Activated CD8-positive, alpha-beta memory T cell treated with anti-CD3 and anti-CD28 coated beads, Interleukin-2, amount 50 U/mL, for 24 hours (primary cell): ENCODE measurements at regions not wholly inside any gene's neighbourhood (a gene's known extent, or its start where the extent isn't known, plus 50 kb on each side); places are given as distances from the start of the nearest gene placed in this dataset.
"Not testable (repeated sequence)": the region's sequence is repeated elsewhere in the genome, so short reads cannot be mapped to it uniquely, and the experiment has no call there.

ENCODE experiments used
- DNase-seq: peaks from one replicate; pipeline ENCODE4 v3.0.0-alpha.2; 2020; ENCODE audit errors: extremely low read depth

DNA sequence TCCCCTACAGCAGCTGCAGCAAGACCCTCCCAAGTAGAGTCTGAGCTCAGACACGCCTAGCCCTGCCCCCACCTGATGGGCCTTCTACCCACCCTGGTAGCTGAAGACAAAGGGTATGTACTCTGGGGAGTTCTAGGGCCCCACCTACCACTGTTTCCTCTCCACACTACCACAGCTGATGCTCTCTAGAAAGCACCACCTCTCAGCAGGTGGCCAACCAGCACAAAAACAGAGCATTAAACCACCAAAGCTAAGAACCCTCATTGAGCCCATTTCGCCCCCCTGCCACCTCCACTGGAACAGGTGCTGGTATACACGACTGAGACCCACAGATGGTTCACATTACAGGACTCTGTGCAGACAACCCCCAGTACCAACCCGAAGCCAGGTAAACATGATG is 258.9 kb downstream of the SETD4 start:
- DNase-seq: no peak

DNA sequence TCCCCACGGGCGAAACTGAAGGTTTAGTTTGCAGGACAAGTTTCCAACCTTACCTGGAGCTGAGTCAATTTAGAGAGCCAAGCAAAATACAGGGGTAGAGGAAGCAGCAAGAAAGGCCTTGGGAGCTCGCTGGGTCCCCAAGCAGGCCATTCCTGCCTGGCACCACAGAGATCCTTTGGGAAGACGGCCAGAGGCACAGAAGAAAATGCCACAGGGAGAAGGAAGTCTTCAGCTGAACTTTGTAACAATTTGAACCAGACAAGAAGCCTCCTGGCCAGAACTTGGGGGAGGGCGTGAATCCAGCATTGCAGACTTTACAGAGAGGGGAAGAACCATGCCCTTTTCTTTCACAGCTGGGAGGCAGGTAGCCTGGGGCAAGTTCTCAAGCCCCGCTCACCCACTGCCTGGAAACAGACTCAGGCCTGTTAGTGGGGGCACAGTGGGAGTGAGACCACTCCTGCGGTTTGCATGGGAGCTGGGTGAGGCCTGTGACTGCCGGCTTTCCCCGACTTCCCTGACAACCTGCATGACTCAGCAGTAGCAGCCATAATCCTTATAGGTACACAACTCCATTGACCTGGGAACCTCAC is 259.4 kb downstream of the SETD4 start:
- not testable (repeated sequence) for DNase-seq

DNA sequence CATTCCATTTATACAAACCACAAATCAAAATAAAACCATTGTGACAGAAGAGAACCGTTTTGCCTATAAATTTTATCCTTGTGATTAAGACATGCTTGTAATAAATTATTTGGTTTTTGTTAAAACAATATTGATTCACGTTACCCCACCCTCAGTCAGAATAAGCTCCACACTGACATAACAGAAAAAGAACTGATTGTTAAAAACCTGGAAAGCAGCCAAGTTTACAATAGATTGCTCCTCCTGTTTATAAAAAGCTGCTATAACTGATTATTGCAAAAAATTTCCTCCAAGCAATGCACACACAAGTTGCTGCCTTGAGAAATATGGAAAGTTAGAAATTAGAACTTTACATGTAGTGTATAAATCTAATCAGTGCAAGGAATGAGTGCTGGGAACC is 263.5 kb downstream of the SETD4 start:
- DNase-seq: no peak

DNA sequence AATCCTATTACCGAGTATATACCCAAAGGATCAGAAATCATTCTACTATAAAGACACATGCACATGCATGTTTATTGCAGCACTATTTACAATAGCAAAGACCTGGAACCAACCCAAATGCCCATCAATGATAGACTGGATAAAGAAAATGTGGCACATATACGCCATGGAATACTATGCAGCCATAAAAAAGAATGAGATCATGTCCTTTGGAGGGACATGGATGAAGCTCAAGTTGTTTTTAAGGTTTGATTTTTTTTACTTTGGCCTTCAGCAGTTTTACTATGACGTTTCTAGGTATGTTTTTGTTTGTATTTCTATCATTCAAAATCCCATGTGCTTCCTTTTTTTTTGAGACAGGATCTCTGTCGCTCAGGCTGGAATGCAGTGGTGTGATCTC is 265.8 kb downstream of the SETD4 start:
- DNase-seq: not testable (repeated sequence)

DNA sequence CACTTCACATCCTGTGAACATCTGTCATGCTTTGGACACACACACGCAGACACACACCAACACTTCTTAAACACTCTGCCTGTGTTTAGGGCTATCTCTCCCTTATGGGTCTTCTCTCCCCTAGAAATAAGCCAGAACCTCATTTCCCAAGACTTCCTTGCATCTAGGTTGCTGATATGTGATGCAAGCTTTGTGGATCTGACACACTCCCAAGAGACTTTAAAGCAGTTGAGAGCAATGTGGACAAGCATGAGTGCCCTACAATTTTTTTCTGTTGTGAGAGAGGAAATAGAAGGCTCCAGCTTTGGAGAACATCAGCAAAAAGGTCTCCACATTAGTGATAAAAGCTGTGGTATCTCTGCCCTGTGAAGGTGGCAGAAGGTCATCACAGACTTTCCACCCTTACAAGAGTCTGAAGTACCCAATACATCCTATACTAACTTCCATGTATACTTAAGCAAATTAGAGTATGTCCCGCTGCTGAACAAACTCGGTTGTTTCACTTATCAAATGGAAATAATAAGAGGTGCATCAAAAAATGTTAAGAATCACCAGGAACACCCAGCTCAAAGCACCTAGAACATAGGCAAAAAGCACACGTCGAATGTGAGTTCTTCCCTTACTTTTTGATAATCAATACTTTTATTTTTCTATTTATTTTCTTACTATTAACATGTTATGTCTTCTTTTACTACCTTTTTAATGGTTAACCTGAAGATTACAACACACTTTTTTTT is 267.6 kb downstream of the SETD4 start:
- DNase-seq: no peak

DNA sequence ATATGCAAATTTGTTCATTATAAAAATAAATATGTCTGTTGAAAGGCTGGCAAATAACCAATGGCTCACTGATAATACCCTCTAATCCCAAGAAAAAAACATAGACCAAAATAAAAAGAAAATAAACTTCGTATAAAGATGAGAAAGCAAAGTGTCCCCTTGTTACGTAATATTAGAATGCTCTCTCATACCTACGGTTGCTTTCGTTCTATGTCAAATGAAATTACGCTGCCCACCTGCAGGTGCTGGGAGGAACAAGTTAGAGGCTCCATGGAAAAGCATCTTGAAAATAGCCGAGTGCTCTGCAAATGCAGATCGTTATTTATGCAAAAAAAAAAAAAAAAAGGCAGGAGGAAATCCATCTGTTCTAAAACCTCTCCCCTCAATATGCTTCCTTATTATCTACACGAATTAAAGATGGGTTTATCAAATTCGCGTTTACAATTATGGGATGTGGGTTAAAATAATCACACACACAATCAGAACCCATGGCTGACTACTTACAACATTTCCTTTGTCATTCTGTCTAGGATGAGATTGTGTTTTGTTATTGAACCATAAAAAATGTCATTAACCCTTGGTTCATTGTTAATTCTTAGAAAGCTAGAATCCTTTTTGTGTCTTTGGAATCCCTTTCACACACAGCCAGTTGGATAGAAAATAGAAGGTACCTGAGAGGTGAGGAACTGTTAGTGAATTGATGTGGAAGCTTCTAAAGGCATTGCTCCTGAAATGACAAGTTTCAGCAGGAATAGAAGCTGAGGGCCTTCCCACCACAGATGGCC is 268.6 kb downstream of the SETD4 start:
- DNase-seq: no peak

DNA sequence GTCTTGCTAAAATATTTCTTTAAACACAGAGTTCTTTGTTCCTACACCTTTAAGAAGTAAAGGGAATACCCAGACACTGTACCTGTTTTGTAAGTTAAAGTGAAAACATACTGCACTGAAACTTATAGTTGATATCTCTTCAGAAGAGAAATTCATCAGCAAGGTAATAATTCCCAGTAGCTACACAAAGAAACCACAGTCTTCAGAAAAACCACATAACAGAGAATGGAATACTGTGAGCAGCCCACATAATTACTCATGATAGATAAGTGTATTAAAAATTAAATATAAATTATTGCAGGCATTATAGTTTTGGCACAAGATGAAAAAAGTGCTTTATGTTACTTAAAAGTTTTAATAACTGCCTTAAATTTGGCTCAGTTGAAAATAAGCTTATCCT is 276.6 kb downstream of the SETD4 start:
- no peak for DNase-seq

DNA sequence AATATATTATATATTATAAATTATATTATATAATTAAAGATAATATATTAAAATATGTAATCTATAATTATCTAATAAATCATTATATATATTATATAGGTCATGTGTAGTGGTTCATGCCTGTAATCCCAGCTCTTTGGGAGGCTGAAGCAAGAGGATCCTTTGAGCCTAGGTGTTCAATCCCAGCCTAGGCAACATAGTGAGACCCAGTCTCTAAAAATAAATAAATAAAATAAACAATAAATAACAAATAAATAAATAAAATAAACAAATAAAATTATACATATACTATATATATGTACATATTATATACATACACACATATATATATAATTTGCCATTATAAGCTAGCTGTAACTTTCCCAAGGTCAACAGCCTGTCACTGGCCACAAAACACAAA is 277.7 kb downstream of the SETD4 start:
- no peak for DNase-seq

DNA sequence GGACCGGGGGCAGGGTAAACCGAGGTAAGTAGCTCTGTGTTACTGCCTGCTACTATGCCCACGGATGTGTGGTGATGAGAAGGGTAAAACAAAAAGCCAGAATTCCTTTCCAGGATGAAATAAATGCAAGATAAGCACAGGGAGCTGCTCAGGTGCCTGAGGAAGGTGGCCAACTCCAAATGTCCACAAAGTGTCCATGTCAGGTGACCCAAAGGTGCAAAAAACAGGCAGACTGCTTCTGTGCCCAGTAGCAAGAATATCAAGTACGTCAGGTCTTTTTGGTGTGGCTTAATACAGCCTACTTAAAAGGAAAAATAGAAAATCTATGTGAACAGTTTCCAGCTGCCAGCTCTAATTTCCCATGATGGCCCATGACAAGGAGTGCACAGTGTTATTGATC is 279.3 kb downstream of the SETD4 start:
- no peak for DNase-seq

DNA sequence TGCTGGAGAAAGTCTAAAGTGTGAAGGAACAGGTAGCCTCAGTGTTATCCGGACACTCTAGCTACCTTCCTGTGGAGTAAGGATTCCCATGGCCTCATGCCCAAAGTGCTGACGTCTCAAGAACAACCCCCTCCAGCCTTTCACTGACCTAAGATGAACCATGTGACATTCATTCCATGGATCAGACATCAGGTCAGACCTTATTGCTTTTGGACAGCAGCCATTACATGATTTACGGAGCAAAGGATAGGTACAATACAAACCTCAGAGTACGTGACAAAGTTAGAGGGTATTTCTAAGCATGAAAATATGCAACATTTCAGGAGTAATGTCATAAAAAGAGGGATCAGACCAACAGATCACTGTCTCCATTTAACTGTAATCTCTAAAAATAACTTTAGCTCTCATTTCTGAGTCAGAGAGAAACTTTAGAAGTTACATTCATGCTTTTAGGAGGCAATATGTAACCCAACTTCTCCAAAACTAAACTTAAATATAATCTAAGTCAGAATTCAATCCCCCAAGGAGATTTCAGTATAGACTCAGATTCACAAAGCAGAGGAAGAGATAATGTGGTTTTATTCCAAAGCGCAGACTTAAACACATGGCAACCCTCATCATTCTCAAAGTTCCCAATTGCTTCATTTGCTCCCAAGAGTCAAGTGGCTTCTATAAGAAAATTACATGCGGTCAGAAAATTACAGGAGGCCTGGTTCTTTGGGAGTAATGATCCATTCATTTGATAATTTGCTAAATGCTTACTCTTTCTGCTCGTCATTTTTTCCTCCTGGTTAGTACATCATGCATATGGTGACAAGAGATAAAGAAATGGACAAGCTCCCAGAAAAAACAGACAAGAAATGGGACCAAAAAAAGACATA is 280.4 kb downstream of the SETD4 start:
- no peak for DNase-seq

DNA sequence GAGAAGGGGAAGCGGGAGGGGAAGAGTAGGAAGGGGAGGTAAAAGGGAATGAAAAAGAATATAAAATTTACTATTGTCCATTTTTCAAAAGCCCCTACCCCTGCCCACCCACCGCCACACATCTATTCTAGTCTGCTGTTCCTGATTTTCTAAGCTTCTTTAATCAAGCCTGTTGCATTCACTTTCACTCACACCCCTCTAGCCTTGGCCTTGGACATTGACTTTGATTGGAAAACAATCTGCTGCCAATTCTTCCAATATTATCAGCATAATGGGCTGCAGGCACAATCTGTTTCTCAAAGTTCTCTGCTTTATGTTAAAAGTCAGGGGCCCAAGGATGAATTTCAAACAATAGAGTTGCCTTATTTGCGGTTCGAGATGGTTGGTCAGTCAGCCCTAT is 281.2 kb downstream of the SETD4 start:
- DNase-seq: no peak

DNA sequence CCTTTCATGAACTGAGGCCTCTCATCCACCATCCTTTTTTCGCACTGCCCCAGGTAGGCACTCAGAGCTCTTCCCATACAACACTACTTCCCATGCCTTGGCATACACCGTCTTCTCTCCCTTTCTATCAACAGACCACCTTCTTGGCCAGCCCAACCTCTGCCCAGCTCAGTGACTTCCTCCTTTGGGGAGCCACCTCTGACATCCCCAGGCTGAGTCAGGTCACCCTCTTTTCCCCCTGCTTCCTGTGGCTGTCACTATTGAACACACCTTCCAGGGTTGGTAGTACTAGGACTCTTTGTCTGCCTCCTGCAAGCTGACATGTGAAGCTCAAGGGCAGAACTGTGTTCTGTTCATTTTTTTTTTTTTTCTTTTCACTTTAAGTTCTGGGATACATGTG is 283.2 kb downstream of the SETD4 start:
- DNase-seq: no peak

DNA sequence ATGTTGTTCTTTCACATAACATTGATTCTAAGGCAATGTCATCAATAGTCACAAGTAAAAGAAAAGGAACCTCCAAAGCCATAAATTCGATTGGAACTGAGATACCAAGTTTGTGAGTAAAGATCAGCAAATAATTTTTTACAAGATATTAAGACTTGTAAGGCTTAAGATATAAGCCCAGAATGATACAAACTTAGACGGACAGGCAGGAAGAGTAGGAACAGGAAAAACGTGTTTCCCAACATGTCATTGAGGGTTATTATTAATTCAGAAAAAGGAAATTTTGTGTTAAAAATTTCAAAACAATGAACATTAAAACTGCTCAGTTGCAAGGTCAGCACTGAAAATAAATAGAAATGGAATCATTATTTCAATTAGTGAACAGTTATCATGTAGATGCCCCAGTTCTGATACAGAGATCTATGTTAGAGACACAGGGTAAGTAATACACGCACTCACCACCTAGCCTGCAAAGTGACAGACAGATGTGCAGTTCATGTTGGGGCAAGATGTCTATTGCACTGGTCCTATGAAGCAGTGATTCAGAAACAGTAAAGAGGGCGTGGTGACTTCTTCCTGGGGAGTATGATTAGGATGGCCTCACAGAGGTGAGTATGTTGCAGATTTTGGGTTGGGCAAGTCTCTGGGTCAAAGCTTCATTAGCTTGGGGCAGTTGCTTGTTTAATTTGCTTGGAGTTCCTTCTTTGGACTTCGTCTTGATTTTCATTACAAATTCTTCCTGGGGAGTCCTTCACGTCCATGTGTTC is 284.4 kb downstream of the SETD4 start:
- no peak for DNase-seq

DNA sequence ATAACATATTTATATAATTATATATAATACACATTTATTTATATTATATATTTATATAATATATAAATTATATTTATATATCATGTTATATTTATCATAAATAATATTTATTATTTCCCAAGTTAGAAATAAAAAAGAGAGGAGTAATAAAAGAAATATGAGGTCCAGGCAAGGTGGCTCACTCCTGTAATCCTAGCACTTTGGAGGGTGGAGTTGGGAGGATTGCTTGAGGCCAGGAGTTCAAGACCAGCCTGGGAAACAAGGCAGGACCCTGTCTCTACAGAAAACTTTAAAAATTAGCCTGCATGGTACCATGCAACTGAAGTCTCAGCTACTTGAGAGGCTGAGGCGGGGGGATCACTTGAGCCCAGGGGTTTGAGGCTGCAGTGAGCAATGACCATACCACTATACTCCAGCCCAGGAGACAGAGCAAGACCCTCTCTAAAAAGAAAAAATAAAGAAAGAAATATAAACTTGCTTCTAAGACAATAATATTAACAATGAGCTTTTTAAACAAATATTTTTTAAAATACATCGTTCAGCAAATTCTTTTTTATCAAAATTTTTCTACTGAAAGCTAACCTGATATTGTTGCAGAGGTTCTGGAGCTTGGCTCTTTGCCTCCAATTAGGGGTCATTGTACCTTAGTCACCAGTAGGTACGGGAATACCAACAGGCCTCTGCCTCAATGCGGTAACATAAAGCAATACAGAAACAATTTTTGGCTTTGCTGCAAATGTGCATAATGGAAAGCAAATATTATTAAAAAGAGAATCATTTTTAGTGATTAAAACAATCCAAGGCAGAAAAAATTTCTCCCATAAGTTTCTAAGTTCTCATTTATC is 290.0 kb downstream of the SETD4 start:
- no peak for DNase-seq

DNA sequence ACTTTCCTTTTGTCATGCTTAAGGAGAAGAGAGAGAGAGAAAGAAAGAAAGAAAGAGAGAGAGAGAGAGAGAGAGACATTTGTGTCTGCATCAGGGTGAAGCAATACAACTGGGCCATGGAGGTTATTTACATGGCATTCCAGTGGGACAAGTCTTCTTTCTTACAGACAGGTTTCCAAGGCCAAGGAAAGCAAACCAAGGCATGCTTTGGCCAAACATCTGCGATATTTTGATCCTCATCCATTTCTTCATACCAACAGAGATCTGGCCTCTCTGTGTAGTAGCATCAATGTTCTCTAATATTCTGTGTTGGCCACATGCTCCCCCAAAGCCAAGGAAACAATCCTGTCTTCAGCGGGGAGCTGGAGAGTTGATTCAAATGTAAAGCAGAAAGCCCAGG is 292.1 kb downstream of the SETD4 start:
- no peak for DNase-seq

DNA sequence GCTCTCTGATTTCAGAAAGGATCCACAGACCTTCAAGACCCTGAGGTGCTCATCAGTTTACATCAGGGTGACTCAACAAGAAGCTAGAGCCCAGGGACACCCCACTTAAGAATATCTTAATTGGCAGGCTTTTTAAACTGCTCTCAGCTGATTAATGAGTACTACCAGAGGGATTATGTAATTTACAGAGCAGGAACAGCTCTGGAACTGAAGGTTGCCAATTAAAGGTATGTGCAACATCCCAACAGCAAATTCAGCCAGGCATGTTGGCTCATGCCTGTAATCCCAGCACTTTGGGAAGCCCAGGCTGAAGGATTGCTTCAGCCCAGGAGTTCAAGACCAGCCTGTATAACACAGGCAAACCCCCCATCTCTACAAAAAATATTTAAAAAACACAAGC is 295.7 kb downstream of the SETD4 start:
- no peak for DNase-seq

DNA sequence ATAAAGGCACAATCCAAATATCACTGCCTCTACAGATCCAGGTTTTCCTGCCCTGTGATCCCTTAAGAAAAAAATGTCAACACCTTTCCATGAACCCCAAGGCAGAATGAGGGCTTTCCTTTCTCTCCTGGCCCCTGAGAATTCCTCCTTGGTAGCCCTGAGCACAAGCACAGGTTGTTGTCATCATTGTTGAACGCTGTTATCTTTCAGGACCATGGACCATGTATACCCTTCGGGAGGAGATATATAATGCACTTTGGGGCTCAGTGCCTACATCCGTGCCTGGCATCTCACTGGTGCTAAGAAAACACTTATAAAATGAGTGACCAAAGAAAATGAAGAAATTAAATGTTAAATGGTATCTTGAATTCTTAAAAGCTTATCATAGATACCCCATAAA is 296.2 kb downstream of the SETD4 start:
- no peak for DNase-seq

DNA sequence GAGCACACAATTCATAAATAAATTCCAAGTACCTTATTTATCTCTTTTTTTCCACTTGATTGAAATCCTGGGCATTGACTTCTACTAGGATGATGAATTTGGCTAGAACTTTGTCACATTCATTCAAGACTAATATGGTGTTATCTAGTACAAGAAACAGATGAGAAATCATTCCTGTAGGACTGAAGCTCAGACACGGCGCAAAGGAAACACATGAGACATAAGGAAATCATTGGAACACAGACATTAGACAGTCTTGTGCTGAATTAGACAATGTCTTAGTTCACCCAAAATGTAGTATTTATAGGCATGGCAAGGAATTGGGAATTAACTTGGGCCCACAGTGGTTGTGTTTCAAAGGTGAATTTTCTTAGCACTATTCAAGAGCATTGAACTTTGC is 305.7 kb downstream of the SETD4 start:
- no peak for DNase-seq

DNA sequence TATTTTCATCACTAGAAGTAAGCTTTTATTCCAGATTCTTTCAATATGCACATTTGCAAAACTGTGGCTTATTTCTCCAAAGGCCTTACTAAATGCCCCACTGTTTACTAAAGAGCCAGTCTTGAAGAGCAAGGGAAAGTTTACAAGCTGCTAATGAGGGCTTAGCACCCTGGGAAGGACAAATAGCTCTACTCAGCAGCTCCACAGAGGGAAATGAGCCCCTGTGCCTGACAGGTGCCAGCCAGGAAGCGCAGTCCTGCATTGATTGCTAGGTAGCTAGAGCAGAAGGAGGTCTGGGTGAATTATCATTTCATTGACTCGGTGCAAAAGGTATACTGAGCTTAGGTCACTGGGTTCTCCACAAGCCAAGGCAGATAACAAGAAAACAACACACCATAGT is 307.0 kb downstream of the SETD4 start:
- no peak for DNase-seq

DNA sequence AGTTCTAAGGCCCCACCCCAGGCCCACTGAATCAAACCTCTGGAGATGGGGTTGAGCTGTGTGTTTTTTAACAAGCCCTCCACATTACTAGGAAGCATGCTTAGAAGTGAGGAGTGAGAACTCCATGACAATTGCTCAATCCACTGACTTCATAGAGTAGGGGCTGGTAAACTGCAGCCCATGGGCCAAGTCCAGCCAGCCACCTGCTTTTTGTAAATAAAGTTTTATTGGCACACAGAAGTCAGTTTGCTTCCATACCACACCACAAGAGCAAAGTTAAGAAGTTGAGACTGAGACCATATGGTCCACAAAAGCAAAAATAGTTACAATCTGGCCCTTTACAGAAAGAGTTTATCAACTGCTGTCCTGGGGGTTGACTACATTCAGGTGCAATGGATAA is 309.2 kb downstream of the SETD4 start:
- no peak for DNase-seq
